Activated CD4-positive, alpha-beta T cell treated with anti-CD3 and anti-CD28 coated beads, Interleukin-10, Interleukin-2, amounts not matched to agents 100 ng/mL and 50 ng/mL, durations not matched to agents 16 hours and 8 hours (primary cell): ENCODE measurements at regions not wholly inside any gene's neighbourhood (a gene's known extent, or its start where the extent isn't known, plus 50 kb on each side); places are given as distances from the start of the nearest gene placed in this dataset.
"Not testable (repeated sequence)": the region's sequence is repeated elsewhere in the genome, so short reads cannot be mapped to it uniquely, and the experiment has no call there.

Experiments used
- DNase-seq: peaks from one replicate; pipeline ENCODE4 v3.0.0-alpha.2; 2020

- no peak for DNase-seq
Measured at GRCh38 chr16:23013484-23013883, 135.8 kb downstream of the USP31 start.

DNA sequence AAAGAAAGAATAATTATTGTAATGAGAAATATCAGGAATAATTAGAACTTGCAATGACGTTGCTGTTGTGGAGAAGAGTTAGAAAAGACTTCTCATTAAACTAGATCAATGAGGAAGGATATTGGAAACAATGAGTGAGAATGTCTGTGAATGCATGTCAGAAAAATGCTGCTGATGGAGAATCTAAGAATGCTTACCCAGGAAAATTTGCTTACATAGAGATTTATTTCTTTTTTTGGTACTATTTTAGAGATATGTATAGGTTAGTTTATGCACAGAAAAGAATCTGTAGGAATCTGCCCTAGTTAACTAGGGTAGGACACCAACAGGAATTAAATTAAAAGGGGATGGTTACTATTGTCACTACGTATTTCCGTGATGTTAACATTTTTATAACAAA lies 140.2 kb downstream of the USP31 start:
- no peak for DNase-seq

DNA sequence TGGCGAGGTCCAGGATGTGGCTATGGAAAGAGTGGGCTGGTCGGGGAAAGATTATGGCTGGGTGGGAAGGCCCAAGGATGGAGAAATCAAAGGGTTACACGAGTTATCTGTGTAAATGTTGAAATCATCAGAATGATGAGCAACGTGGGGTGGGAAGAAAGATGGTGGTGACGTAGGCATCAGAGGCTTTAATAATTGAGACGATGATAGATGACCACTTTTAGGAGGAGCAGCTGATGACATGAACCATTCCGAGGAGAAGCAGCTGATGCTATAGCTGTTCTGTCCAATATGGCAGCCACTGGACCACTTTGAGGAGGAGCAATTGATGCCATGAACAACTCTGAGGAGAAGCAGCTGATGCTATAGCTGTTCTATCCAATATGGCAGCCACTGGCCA lies 141.2 kb downstream of the USP31 start:
- DNase-seq = no peak

GRCh38 chr16:23006380-23006779 lies 142.9 kb downstream of the USP31 start:
- no peak for DNase-seq

DNA sequence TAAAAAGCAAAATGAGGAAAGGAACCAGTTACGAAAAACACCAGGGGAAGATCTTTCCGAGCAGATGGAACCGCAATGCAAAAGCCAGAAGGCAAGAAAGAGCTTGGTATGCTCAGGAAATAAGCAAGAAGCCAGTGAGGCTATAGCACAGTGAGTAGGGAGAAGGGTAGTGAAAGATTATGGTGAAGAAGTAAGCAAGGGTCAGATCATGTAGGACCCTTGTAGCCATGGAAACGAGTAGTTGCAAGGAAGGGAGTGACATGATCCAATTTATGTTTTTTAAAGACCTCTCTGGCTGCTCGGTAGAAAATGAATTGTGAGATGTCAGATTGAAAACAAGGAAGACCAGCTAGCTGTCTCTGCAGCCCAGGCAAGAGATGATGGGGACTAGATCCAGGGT lies 143.3 kb downstream of the USP31 start:
- no peak for DNase-seq

- DNase-seq = no peak
Measured at GRCh38 chr16:22989598-22989997, 159.7 kb downstream of the USP31 start.

- DNase-seq = no peak
Measured at GRCh38 chr16:22983614-22984013, 165.6 kb downstream of the USP31 start.

- DNase-seq = not testable (repeated sequence)
Measured at GRCh38 chr16:22980514-22980913, 166.6 kb downstream of the HS3ST2 start.

GRCh38 chr16:22979038-22979437 lies 165.1 kb downstream of the HS3ST2 start:
- DNase-seq = no peak

- peak; percentile 4 for DNase-seq
Measured at GRCh38 chr16:22977294-22977697, 163.3 kb downstream of the HS3ST2 start.

GRCh38 chr16:22973522-22973921 lies 159.6 kb downstream of the HS3ST2 start:
- DNase-seq = no peak

GRCh38 chr16:22971346-22971924 lies 157.5 kb downstream of the HS3ST2 start:
- DNase-seq = no peak

DNA sequence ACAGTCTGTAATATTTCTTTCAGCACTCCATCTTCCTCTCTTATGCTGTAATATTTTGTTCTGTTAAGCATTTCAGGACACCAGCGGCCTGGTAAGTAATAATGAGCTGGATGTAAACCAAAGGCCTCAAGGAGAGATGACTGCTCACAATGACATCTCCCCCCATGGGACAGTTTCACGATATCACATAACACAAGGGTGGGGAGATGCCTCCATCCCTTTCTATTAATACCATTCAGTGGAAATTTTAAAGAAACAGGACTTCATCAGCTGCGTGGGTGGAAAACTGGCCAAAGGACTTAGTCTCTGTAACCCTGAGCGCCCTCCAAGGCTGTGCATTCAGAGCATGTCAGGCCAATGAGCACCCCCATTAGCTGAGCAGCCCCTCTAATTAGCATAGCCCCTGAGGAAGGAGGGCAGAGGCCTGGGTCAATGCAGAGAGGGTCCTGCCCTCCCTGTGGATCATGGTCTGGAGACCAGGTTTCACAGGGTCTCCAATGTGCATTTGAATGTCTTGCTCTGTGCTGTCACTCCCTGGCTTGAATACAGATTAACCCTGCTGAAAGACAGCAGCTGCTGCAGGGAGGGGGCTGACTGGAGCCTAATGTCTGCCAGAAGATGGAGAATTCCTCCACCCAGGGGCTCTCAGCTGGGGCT lies 156.4 kb downstream of the HS3ST2 start:
- DNase-seq = no peak

- no peak for DNase-seq
Measured at GRCh38 chr16:22969567-22969966, 155.6 kb downstream of the HS3ST2 start.

GRCh38 chr16:22968931-22969330 lies 155.0 kb downstream of the HS3ST2 start:
- DNase-seq = no peak

- DNase-seq = no peak
Measured at GRCh38 chr16:22967521-22968095, 153.6 kb downstream of the HS3ST2 start.
